GM21381 (cell line): ENCODE measurements at regions not wholly inside any gene's neighbourhood (a gene's known extent, or its start where the extent isn't known, plus 50 kb on each side); places are given as distances from the start of the nearest gene placed in this dataset.
"Not testable (repeated sequence)": the region's sequence is repeated elsewhere in the genome, so short reads cannot be mapped to it uniquely, and the experiment has no call there.

Source experiments
- ATAC-seq: cut with Tn5 transposase; IDR thresholded peaks from one replicate; pipeline ENCODE4 v1.9.1; 2021; ENCODE audit warnings: mild to moderate bottlenecking, moderate library complexity; ENCODE audit not compliant: unreplicated experiment

GRCh38 chr3:116981089-116981488 is 271.5 kb downstream of the TUSC7 start:
- no peak for ATAC-seq

GRCh38 chr3:116984301-116984700 is 274.7 kb downstream of the TUSC7 start:
- ATAC-seq = no peak

GRCh38 chr3:116994351-116994879 is 284.8 kb downstream of the TUSC7 start:
- ATAC-seq = no peak

- ATAC-seq = no peak
Measured at GRCh38 chr3:117003501-117003900, 293.9 kb downstream of the TUSC7 start.

- no peak for ATAC-seq
Measured at GRCh38 chr3:117005274-117005673, 295.7 kb downstream of the TUSC7 start.

- ATAC-seq = no peak
Measured at GRCh38 chr3:117005911-117006522, 296.4 kb downstream of the TUSC7 start.

- no peak for ATAC-seq
Measured at GRCh38 chr3:117010318-117010717, 300.7 kb downstream of the TUSC7 start.

GRCh38 chr3:117011687-117012250 is 302.2 kb downstream of the TUSC7 start:
- ATAC-seq = no peak

- no peak for ATAC-seq
Measured at GRCh38 chr3:117016378-117016777, 306.8 kb downstream of the TUSC7 start.

- peak; percentile 67 for ATAC-seq
Measured at GRCh38 chr3:117017135-117017894, 307.7 kb downstream of the TUSC7 start.

- ATAC-seq = no peak
Measured at GRCh38 chr3:117018655-117019054, 309.1 kb downstream of the TUSC7 start.

GRCh38 chr3:117019082-117019713 is 309.6 kb downstream of the TUSC7 start:
- no peak for ATAC-seq

GRCh38 chr3:117026401-117026800 is 316.8 kb downstream of the TUSC7 start:
- no peak for ATAC-seq

GRCh38 chr3:117035745-117036144 is 326.2 kb downstream of the TUSC7 start:
- no peak for ATAC-seq

GRCh38 chr3:117036259-117036799 is 326.8 kb downstream of the TUSC7 start:
- no peak for ATAC-seq

- ATAC-seq = no peak
Measured at GRCh38 chr3:117045143-117045542, 335.6 kb downstream of the TUSC7 start.

GRCh38 chr3:117047951-117048705 is 338.5 kb downstream of the TUSC7 start:
- ATAC-seq = no peak

- ATAC-seq = no peak
Measured at GRCh38 chr3:117052395-117052794, 342.8 kb downstream of the TUSC7 start.

- no peak for ATAC-seq
Measured at GRCh38 chr3:117054556-117054955, 345.0 kb downstream of the TUSC7 start.

- not testable (repeated sequence) for ATAC-seq
Measured at GRCh38 chr3:117056946-117057345, 347.4 kb downstream of the TUSC7 start.
